SK-MEL-5 (cell line): ENCODE measurements at regions not wholly inside any gene's neighbourhood (a gene's known extent, or its start where the extent isn't known, plus 50 kb on each side); places are given as distances from the start of the nearest gene placed in this dataset.
"Not testable (repeated sequence)": the region's sequence is repeated elsewhere in the genome, so short reads cannot be mapped to it uniquely, and the experiment has no call there.

Experiments used
- DNase-seq: peaks from one replicate; pipeline ENCODE4 v3.0.0-alpha.2; 2016; ENCODE audit warnings: low read depth, low spot score
- in situ Hi-C: cut with HindIII; loops from 2 replicates; pipeline ENCODE4 v1.10.0; 2016; ENCODE audit warnings: low sequenced_read_pairs, high pct_unique_total_duplicates, low pct_unique_long_range_greater_than_20kb

DNA sequence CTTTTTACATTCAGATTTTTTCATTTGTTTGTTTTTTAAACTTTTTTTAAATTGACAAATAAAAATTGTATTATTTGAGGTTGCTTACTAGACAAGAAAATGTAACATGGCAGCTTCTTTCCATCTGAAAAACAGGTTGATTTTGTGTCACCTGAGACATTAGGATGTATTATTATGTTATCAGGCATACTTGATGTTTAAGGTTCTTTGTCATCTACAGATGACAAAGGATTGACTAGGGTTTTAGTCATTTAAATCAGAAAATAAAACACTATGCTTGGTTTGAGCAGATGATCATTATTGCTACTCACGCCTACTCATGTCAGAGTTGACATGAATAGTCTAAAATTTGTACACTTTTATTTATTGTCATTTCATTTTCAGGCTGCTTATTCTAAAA, 1494.5 kb downstream of the SLITRK5 start:
- DNase-seq: no peak

GRCh38 chr13:89169951-89170350, 1498.8 kb downstream of the SLITRK5 start:
- DNase-seq: no peak
- in situ Hi-C loops: no loop called here

More for the DNA sequence above, 1494.5 kb downstream of the SLITRK5 start:
- in situ Hi-C loops: no loop called here

GRCh38 chr13:89181041-89181440, 1509.9 kb downstream of the SLITRK5 start:
- DNase-seq: no peak
- in situ Hi-C loops: no loop called here

- DNase-seq: no peak
- in situ Hi-C loops: no loop called here
These were observed 1528.0 kb downstream of the SLITRK5 start for GRCh38 chr13:89199138-89199537.

GRCh38 chr13:89204435-89204834, 1533.3 kb downstream of the SLITRK5 start:
- in situ Hi-C loops: no loop called here
- DNase-seq: no peak

DNA sequence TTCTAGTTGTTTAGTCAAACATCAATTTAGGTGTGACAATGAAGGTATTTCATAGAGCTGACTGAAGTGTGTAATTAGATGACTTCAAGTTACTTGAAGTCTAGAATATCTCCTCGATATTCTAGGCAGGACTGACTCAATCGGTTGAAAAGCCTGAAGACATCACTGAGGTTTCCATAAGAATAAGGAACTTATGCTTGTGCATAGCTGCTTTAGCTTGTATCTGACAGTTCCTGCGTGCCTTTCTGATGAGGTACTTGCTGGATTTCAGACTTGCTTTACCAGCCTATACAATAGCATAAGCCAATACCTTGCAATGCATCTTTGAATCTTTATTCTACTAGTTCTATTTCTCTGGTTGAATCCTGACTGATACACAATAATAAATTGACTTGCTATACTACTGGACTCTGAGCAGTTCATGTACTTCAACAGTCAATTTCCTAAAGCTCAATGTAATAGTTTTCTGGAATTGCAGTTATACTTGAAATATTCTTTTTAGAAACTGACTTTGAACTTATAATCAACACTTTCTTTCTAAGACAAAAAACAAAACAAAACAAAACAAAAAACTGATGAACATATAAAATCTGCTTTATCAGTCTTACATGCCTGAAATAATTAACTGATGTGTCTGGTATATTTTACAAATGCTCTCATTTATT, 1534.8 kb downstream of the SLITRK5 start:
- no peak for DNase-seq
- in situ Hi-C loops: no loop called here

- no peak for DNase-seq
- in situ Hi-C loops: no loop called here
These were observed 1541.0 kb downstream of the SLITRK5 start for GRCh38 chr13:89212186-89212585.

DNA sequence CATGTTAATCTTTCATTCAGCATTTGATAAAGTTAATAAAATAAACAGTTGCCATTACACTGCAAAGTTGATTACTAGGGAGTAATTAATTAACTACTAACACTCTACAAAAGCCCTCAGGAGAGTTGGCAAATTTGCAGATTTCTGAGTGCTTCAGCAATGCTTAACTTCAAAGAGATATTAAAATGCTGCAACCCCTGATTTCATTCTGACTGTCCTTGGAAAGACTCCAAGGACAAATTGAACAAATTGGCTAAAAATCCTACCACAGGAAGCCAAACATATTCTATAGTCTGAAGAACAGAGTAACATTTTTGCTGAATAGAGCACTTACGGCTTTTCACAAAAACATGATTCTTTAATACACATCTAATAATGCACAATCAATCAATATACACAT, 1543.0 kb downstream of the SLITRK5 start:
- DNase-seq: no peak
- in situ Hi-C loops: no loop called here

DNA sequence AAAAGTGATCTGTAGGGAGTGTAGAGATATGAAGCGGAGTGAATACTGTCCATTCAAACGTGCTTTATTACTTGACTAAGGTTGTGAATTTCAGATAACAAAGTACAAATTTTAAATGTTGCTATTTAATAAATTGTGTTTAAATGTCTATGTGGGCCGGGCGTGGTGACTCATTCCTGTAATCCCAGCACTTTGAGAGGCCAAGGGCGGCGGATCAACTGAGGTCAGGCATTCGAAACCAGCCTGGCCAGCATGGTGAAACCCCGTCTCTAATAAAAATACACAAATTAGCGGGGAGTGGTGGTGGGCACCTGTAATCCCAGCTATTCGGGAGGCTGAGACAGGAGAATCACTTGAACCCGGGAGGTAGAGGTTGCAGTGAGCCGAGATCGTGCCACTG, 1544.1 kb downstream of the SLITRK5 start:
- in situ Hi-C loops, DNase-seq: not testable (repeated sequence)

GRCh38 chr13:89217813-89218212, 1546.6 kb downstream of the SLITRK5 start:
- no peak for DNase-seq
- in situ Hi-C loops: no loop called here

DNA sequence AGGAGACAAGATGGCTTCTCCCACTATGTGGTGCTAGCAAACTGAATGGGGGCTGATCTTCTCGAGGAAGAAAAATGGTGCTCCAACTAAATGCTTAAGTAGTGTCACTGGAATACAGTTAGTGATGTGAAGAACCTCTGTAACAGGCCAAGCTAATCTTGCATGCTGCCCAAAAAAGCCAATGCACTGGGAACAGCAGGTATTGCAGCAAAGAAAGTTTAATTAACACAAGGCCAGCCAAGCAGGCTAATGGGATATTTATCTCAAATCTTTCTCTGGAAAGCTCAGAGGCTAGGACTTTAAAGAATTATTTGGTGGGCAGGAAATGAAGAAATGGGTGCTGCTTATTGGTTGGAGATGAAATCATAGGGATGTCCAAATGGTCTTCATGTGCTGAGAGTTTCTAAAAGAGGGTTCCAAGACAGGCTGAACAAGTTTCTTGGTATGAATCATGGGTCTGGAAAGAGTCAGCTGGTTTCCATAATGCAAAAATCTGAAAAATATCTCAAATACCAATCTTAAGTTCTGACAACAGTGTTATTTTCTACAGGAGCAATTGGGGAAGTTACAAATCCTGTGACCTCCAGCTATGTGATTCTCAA, 1550.5 kb downstream of the SLITRK5 start:
- in situ Hi-C loops: no loop called here
- DNase-seq: no peak

- in situ Hi-C loops: no loop called here
- DNase-seq: no peak
These were observed 1556.2 kb downstream of the SLITRK5 start for GRCh38 chr13:89227356-89227755.

- DNase-seq: no peak
- in situ Hi-C loops: no loop called here
These were observed 1567.3 kb downstream of the SLITRK5 start for GRCh38 chr13:89238496-89238895.

GRCh38 chr13:89239361-89240127, 1568.4 kb downstream of the SLITRK5 start:
- in situ Hi-C loops: no loop called here
- no peak for DNase-seq

GRCh38 chr13:89255844-89256406, 1584.8 kb downstream of the SLITRK5 start:
- no peak for DNase-seq
- in situ Hi-C loops: no loop called here

DNA sequence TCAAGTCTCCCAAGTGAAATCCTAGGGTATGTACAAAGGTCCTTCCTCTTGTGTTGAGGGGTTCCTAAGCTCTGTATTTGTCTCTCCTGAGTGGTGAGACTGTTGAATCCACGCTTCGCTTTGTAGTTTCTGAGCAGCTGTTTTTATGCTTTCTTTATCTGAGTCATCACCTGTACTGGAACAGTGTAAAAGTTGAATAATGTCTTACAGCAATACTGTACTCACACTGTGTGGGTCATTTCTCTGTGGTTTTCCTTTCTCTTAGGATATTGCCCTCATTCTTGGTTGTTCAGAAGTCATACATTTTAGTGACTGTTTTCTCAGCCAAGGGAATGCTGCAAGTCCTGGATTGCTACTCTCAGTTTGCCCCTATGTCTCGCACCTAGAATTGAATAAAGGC, 1596.6 kb downstream of the SLITRK5 start:
- in situ Hi-C loops: no loop called here
- no peak for DNase-seq

GRCh38 chr13:89269737-89270136, 1598.6 kb downstream of the SLITRK5 start:
- DNase-seq: no peak

DNA sequence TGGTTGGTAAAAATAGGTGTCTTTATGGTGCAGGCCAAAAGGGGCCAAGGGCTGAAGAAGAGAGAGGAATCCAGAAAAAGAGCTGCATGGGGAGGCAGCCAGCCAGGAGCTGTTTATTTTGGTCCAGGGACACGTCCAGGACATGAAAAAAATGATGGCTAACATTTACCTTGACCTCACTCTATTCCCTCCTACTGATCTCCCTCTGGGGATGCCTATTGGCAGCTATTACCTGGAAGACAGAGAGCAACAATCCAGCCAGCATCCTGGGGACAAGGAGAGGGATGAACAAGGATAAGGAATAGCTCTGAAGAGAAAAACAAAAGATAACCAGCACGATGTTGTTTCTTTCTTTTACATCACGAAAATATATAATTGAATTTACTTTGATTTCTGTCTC, 1599.6 kb downstream of the SLITRK5 start:
- in situ Hi-C loops: no loop called here
- no peak for DNase-seq

More at GRCh38 chr13:89269737-89270136, 1598.6 kb downstream of the SLITRK5 start:
- in situ Hi-C loops: no loop called here
